SK-N-MC (cell line): ENCODE measurements at regions not wholly inside any gene's neighbourhood (a gene's known extent, or its start where the extent isn't known, plus 50 kb on each side); places are given as distances from the start of the nearest gene placed in this dataset.

Source experiments
- EZH2 ChIP-seq: fragments of 200-600 bp; sonication (generic); IDR thresholded peaks from one replicate; pipeline ENCODE4 v1.6.1; 2017; ENCODE audit warnings: antibody characterized with exemption
- FOXP2 ChIP-seq: optimal IDR thresholded peaks from 2 replicates; pipeline ENCODE3; 2011; ENCODE audit warnings: mild to moderate bottlenecking, moderate library complexity; ENCODE audit not compliant: insufficient read depth; ENCODE audit errors: extremely low read length, control extremely low read depth
- POLR2AphosphoS5 ChIP-seq: IDR thresholded peaks from 2 replicates; pipeline ENCODE4 v1.6.1; 2012; ENCODE audit warnings: mild to moderate bottlenecking, low read depth, low read length, borderline replicate concordance

DNA sequence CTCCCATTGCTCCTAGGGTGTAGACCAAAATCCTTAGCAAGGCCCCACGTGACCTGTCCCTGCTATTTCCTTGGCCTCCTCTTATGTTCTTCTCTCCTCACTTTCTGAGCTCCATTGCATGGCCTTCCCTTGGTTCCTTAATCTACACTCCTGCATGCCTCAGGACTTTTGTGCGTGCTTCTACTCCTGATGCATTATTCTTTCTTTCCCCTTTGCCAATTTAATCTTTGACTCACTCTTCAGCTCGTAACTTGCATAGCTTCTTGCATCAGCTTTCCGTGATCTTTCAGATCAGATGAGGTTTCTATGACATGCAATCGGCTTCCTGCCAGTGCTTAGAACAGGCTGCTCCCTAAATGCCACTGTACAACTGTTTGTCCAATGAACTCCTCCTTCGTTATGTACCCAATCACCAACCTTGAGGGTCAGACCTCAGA is 261.6 kb upstream of the CADM1 start:
- TF ChIP-seq EZH2 (no peak), POLR2AphosphoS5 (no peak), FOXP2 (no peak)
